Retina (tissue), 1 donor: ENCODE measurements at regions not wholly inside any gene's neighbourhood (a gene's known extent, or its start where the extent isn't known, plus 50 kb on each side); places are given as distances from the start of the nearest gene placed in this dataset.
A peak's percentile ranks its signal among the peaks of the same experiment; 100 is the strongest.

Source experiments
- DNase-seq: peaks from one replicate; pipeline ENCODE4 v3.0.0-alpha.2; 2016

DNA sequence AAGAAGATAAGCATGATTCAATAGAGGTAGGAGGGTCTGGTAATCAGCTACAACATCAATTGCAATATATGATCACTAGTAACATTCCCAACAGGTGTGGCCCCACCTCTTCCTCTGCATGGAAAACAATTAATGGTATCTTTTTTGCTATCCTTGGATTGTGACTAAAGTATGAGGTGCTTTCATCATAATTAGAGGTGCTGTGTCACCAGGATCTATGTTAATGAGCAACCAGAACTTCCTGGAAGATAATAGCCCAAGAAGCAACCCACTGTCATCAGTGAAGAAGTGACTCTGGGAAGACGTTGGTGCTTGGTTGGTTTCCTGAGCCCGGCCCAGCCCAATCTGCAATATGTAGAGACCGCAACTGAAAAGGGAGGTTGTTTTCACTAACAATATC is 167.2 kb downstream of the SETD4 start:
- DNase-seq: no peak

GRCh38 chr21:35886887-35887286 is 173.4 kb downstream of the SETD4 start:
- no peak for DNase-seq

GRCh38 chr21:35885942-35886541 is 174.3 kb downstream of the SETD4 start:
- no peak for DNase-seq

DNA sequence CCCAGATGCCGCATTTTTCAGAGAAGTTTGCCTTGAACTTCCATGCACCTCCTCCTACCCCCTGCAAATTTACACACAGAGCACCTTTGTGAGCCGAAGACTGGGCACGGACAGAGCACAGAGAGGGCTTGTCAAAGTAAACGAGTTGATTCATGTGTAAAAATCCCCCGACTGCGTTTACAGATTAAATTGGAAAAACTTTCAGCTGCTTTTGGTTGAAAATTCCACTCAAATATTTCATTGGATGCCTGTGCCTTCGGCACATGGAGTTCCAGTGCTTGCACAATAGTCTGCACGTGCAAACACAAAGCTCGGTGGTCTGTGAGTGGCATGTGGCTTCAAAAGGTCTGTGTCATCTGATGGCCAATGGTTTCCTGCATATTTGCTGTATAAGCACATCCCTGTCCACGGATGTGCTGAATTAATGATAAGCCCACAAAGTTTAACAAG is 177.5 kb downstream of the SETD4 start:
- DNase-seq: peak; percentile 22

- DNase-seq: no peak
Observed at GRCh38 chr21:35873441-35873840, 186.9 kb downstream of the SETD4 start.

- DNase-seq: no peak
Observed at GRCh38 chr21:35871906-35872305, 188.4 kb downstream of the SETD4 start.

- no peak for DNase-seq
Observed at GRCh38 chr21:35868869-35869223, 191.5 kb downstream of the SETD4 start.

GRCh38 chr21:35868005-35868868 is 192.1 kb downstream of the SETD4 start:
- no peak for DNase-seq

- no peak for DNase-seq
Observed at GRCh38 chr21:35864039-35864438, 196.3 kb downstream of the SETD4 start.

DNA sequence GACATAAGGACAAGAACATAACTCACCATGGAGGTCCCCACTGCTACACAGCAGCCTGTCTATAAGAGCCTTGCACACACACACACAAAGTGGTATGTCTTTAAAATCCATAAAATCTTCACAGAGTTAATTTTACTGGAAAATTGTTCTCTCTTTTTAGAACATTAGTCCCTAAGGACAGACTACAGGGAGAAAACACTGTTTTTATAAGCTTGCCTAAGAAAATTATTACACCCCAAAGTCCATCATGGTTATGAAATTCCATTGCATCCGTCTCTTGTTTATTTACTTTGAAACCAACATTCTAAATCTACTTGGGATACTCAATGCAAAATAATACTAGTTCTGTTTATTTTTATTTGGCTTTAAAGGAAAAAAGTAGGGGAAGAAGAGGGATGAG is 197.4 kb downstream of the SETD4 start:
- no peak for DNase-seq

DNA sequence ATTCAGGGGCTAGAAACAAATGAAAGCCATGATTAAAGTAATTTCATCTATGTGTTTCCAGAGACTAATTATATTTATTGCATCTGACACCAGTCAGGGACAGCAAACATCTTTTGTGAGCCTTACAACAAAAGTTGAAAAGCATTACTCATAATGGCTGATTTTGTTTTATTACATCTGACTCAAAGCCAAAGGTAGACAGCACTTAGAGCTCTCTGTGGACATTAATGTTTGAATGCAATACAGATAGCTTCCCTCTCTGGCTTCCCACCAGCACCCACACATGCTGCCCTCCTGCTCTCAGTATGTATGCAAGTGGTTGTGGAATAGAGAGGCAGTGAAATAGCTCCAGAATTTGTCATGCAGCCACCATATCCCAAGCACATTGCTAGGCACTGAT is 198.7 kb downstream of the SETD4 start:
- DNase-seq: no peak

- no peak for DNase-seq
Observed at GRCh38 chr21:35860189-35860869, 200.0 kb downstream of the SETD4 start.

DNA sequence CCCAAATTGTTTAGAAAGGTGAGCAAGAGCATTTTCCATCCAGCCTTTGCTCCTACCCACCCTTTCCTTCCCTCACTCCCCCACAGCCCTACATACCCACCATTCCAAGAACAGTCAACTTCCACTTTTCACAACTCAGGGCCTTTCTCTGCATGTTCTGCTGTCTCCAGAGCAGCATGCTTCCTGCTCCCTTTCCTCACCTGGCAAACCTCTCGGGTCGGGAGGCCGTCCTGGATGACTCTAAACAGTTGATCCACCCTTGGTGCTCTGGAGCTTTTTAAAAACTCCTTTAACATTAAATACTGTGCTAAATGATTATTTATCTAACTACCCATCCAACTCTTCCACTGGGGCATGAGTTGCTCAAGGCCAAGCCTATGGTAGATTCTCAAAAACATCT is 200.6 kb downstream of the SETD4 start:
- DNase-seq: no peak

GRCh38 chr21:35857095-35857494 is 203.2 kb downstream of the SETD4 start:
- DNase-seq: no peak

DNA sequence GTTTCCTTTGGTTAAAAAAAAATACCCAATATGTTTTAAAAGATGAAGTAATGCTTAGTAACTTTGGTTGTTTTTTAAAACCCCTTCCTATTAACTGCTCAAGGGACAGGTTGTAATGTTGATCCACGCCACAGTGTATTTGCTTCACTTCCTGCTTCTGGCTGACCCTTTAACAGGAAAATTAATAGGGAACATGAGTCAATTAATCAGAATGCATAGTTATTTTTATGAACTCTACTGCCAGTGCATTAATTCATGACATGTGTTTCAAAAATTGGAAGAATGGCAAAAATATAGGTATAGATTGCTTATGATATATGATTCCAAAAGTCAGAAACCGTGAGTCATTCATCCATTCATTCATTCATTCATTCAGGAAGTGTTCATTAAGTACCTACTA is 204.8 kb downstream of the SETD4 start:
- no peak for DNase-seq

DNA sequence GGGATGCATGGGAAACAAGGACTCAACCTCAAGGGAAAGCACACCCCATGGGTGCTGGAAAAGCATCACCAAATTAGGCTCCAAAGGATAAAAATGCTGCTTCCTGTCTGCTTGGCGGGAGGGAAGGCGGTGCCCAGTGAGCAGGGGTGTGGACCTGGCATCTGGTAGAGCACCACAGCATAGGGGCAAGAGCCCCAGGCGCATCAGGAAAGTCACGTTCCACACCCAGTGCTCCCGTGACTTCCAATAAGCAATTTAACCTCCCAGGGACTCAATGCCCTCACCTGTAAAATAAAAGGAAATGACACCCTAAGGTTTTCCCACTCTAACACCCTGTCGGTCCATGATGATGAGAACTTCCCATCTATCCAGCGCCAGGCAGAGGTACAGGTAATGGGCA is 206.0 kb downstream of the SETD4 start:
- DNase-seq: no peak

- no peak for DNase-seq
Observed at GRCh38 chr21:35853321-35854239, 206.7 kb downstream of the SETD4 start.

GRCh38 chr21:35852820-35853219 is 207.5 kb downstream of the SETD4 start:
- no peak for DNase-seq

GRCh38 chr21:35850542-35851103 is 209.7 kb downstream of the SETD4 start:
- DNase-seq: no peak

DNA sequence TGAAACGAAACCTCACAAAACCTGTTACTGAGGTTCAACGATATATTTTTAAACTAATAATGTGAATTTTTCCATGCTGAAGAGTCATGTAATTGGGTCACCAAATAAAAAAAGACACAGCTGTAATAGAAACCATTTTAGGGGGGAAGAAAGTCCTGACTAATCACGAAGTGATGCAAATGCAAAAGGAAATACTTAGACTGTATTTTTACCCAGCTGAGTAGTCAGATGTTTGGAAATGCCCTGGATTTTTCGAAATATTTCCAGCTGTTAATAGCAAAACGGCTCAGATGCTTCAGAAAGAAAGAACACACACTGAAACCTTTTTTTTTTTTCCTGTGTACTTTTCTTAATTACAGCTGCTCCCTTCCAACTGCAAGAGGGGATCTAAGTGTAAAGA is 210.3 kb downstream of the SETD4 start:
- no peak for DNase-seq

DNA sequence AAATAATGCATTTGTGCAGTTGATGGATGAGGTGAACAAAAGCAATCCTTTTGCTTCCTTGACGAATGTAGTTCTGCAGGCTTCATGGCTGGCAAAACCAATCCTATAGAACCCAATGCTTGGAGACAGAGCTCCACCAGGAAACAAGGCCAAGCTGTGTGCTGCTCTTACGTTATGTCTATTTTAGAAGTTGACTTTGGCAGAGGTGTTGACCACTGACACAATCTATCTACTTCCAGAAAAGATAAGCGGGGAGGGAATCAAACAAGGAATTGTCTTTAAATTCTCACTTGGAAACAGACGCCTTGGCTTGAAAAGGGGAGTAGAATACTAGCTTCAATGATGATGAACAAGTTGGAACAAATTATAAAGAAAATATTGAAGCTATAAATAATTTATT is 211.2 kb downstream of the SETD4 start:
- DNase-seq: no peak

DNA sequence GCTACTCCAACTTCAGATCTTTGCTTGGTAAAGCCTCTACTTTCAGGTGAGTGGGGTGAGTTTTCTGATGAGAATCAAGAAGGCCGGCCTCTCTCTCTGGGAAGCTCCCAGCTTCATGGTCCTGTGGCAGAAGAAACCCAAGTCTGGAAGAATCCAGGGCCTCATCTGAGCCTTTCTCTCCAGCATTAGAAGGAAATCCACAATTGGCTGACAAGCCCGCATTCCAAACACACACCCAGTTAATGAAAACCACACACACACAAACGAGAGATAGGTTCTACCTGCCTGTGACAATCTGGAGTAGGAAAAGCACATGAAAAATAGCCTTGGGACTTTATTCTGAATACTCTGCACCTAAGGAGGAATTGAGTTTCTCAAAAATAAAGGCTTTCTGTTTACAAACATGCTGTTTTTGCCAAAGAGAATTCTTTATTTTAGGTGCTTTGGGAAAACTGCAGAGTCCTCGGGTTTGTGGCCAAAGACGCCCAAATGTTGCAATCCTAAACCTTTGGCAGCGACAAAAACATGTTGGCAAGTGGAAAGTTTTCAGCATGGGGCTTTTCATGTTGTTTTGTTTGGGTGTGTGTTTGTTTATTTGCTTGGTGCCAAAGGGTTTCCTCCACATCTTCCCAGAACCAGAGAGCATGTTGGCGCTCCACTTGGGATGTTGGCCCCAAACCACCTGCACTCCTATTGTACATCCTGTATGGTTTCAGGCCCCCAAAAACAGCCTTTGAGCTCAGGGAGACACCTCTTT is 216.2 kb downstream of the SETD4 start:
- DNase-seq: no peak
